OCI-LY1 (cell line): ENCODE measurements at regions not wholly inside any gene's neighbourhood (a gene's known extent, or its start where the extent isn't known, plus 50 kb on each side); places are given as distances from the start of the nearest gene placed in this dataset.

Experiments
- H2AFZ ChIP-seq: fragments of 200-600 bp; sonication (generic), shearing (Covaris generic); 2 replicates; pipeline ENCODE4 v1.6.0; 2014; ENCODE audit warnings: antibody characterized with exemption, mild to moderate bottlenecking, low read length
- H3F3A ChIP-seq: fragments of 200-600 bp; sonication (generic), shearing (Covaris generic); 2 replicates; pipeline ENCODE4 v1.6.0; 2014; ENCODE audit warnings: mild to moderate bottlenecking, antibody characterized with exemption, low read length, moderate library complexity; ENCODE audit not compliant: insufficient read depth
- H3K27ac ChIP-seq: fragments of 200-600 bp; sonication (generic); 2 replicates; pipeline ENCODE4 v1.5.1; 2014; ENCODE audit warnings: low read length, mixed run types, mild to moderate bottlenecking, low read depth; ENCODE audit not compliant: poor library complexity, severe bottlenecking
- H3K27me3 ChIP-seq: fragments of 200-600 bp; sonication (generic); 2 replicates; pipeline ENCODE4 v1.6.0; 2014; ENCODE audit warnings: antibody characterized with exemption, mild to moderate bottlenecking, low read length, moderate library complexity; ENCODE audit not compliant: insufficient read depth
- H3K36me3 ChIP-seq: fragments of 200-600 bp; sonication (generic); 2 replicates; pipeline ENCODE4 v1.6.1; 2014; ENCODE audit warnings: mild to moderate bottlenecking, antibody characterized with exemption, low read length, moderate library complexity, mixed read lengths; ENCODE audit not compliant: insufficient read depth
- H3K4me1 ChIP-seq: fragments of 200-600 bp; sonication (generic); 2 replicates; pipeline ENCODE4 v1.5.1; 2014; ENCODE audit warnings: mild to moderate bottlenecking, low read length, moderate library complexity; ENCODE audit not compliant: insufficient read depth, severe bottlenecking
- H3K4me2 ChIP-seq: fragments of 200-600 bp; sonication (generic), shearing (Covaris generic); 2 replicates; pipeline ENCODE4 v1.6.1; 2014; ENCODE audit warnings: low read length
- H3K4me3 ChIP-seq: fragments of 200-600 bp; sonication (generic); 2 replicates; pipeline ENCODE4 v1.5.1; 2014; ENCODE audit warnings: low read length, low read depth, mild to moderate bottlenecking, mixed read lengths; ENCODE audit not compliant: poor library complexity, severe bottlenecking
- H3K79me2 ChIP-seq: fragments of 200-600 bp; shearing (Covaris generic); 2 replicates; pipeline ENCODE4 v1.6.1; 2016; ENCODE audit warnings: mixed run types, low read length, mixed read lengths; ENCODE audit not compliant: insufficient read depth
- H3K9ac ChIP-seq: fragments of 200-600 bp; sonication (generic), shearing (Covaris generic); 2 replicates; pipeline ENCODE4 v1.6.1; 2014; ENCODE audit warnings: mild to moderate bottlenecking, low read length, mixed read lengths
- H3K9me2 ChIP-seq: fragments of 200-600 bp; sonication (generic), shearing (Covaris generic); 2 replicates; pipeline ENCODE4 v1.6.1; 2014; ENCODE audit warnings: low read depth, mild to moderate bottlenecking, low read length, mixed read lengths
- H3K9me3 ChIP-seq: fragments of 200-600 bp; shearing (Covaris generic); 2 replicates; pipeline ENCODE4 v1.6.1; 2014; ENCODE audit warnings: low read length, mixed read lengths
- H4K20me1 ChIP-seq: fragments of 200-600 bp; sonication (generic), shearing (Covaris generic); 2 replicates; pipeline ENCODE4 v1.6.0; 2016; ENCODE audit warnings: mild to moderate bottlenecking, low read length; ENCODE audit not compliant: insufficient read depth
- EZH2 ChIP-seq: fragments of 200-600 bp; sonication (generic), shearing (Covaris generic); IDR thresholded peaks from 2 replicates; pipeline ENCODE4 v1.8.0; 2017; ENCODE audit warnings: borderline replicate concordance, mixed run types, mild to moderate bottlenecking, antibody characterized with exemption, low read length, moderate library complexity, mixed read lengths
- TF ChIP-seq, protein P1 (sequence below): fragments of 200-600 bp; sonication (generic), shearing (Covaris generic); IDR thresholded peaks from 2 replicates; pipeline ENCODE4 v1.5.1; 2017; ENCODE audit warnings: mild to moderate bottlenecking, antibody characterized with exemption, low read length, moderate library complexity, mixed read lengths

- Histone ChIP-seq H3K79me2 (no peaks in the 10 kb centered on the region), H3K9ac (no peak overlapping the region), H3K4me2 (no peak overlapping the region), H3K36me3 (no peaks in the 10 kb centered on the region), H3K27me3 (no peaks in the 10 kb centered on the region), H3K9me2 (no peaks in the 10 kb centered on the region), H4K20me1 (no peaks in the 10 kb centered on the region), H3K27ac (no peak overlapping the region), H2AFZ (no peak overlapping the region), H3K4me1 (no peaks in the 10 kb centered on the region), H3K9me3 (no peaks in the 10 kb centered on the region), H3F3A (no peaks in the 10 kb centered on the region), H3K4me3 (no peak overlapping the region)
- TF ChIP-seq EZH2 = no peak
- TF ChIP-seq, protein P1, sequence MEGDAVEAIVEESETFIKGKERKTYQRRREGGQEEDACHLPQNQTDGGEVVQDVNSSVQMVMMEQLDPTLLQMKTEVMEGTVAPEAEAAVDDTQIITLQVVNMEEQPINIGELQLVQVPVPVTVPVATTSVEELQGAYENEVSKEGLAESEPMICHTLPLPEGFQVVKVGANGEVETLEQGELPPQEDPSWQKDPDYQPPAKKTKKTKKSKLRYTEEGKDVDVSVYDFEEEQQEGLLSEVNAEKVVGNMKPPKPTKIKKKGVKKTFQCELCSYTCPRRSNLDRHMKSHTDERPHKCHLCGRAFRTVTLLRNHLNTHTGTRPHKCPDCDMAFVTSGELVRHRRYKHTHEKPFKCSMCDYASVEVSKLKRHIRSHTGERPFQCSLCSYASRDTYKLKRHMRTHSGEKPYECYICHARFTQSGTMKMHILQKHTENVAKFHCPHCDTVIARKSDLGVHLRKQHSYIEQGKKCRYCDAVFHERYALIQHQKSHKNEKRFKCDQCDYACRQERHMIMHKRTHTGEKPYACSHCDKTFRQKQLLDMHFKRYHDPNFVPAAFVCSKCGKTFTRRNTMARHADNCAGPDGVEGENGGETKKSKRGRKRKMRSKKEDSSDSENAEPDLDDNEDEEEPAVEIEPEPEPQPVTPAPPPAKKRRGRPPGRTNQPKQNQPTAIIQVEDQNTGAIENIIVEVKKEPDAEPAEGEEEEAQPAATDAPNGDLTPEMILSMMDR = no peak
Measured at GRCh38 chr3:102733791-102734563, 299.2 kb downstream of the ZPLD1 start.

GRCh38 chr3:102735311-102735710 lies 300.5 kb downstream of the ZPLD1 start:
- Histone ChIP-seq H3K9ac (no peak overlapping the region), H3K4me2 (no peak overlapping the region), H3K27me3 (no peaks in the 10 kb centered on the region), H2AFZ (no peak overlapping the region), H3F3A (no peaks in the 10 kb centered on the region), H3K79me2 (no peaks in the 10 kb centered on the region), H3K4me1 (no peaks in the 10 kb centered on the region), H3K4me3 (no peak overlapping the region), H3K27ac (no peak overlapping the region), H3K36me3 (no peaks in the 10 kb centered on the region), H3K9me2 (no peaks in the 10 kb centered on the region), H4K20me1 (no peaks in the 10 kb centered on the region), H3K9me3 (no peaks in the 10 kb centered on the region)
- no peak for TF ChIP-seq EZH2
- TF ChIP-seq, protein P1 = no peak

DNA sequence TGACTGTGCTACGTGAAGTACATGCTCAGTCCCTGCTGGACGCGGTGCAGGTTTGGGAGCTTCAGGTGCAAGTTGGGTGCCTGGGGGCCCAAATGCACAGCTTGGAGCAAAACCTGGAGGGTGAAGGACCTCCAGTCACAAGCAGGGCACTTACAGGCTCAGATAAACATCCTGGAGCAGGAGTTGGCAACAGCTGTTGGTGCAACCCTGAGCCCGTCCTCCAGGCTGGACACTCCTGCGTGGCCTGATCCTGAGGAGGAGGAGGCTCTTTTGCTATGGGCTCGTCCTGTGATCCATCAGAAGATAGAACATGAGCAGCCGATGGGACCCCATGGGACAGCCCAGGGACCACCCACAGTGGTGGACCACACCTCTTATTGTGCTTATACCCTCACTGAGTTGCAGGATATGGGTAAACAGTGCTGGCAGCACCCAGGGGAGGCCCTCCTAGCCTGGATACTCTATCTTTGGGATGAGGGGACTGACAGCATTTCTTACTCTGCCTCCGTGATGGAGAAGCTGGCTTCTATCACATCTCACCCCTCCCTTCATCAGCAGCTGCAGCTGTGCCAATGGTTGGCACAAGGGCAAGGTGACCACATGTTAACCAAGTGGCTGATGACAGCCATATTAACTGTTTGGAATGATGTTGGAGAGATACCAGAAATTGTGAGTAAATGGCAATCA lies 301.6 kb downstream of the ZPLD1 start:
- H3K9ac ChIP-seq = no peak overlapping the region
- TF ChIP-seq EZH2 = no peak
- TF ChIP-seq, protein P1 = no peak
- H4K20me1 ChIP-seq = no peaks in the 10 kb centered on the region
- H3K9me2 ChIP-seq = no peaks in the 10 kb centered on the region
- no peak overlapping the region for H3K27ac ChIP-seq
- no peak overlapping the region for H3K4me3 ChIP-seq
- H3K4me2 ChIP-seq = no peak overlapping the region
- H3K27me3 ChIP-seq = no peaks in the 10 kb centered on the region
- H3K4me1 ChIP-seq = no peaks in the 10 kb centered on the region
- H3K36me3 ChIP-seq = no peaks in the 10 kb centered on the region
- H3F3A ChIP-seq = no peaks in the 10 kb centered on the region
- no peaks in the 10 kb centered on the region for H3K9me3 ChIP-seq
- H2AFZ ChIP-seq = no peak overlapping the region
- no peaks in the 10 kb centered on the region for H3K79me2 ChIP-seq
